Femur (tissue), 1 donor: ENCODE measurements at regions not wholly inside any gene's neighbourhood (a gene's known extent, or its start where the extent isn't known, plus 50 kb on each side); places are given as distances from the start of the nearest gene placed in this dataset.

Experiments
- DNase-seq: peaks from one replicate; pipeline ENCODE4 v3.0.0-alpha.2; 2017

DNA sequence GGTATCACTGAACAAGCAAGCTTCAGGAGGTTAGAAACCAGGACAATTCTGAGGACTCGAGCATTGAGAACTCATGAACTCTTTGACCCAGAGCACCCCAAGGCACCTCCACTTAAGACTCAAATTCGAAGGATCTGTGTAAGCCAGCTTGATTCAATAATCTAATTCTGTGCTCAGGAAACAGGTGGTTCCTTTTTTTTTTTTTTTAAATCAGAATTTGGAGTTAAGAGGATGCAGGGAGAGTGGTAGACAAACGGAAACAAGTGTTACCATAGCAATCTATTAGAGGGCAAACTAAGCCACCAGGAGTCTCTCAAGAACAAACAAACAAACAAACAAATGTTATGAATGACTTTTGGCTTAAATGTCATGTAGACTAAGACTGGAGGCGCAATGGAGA, 53.8 kb upstream of the DPH5 start:
- DNase-seq, result no peak

DNA sequence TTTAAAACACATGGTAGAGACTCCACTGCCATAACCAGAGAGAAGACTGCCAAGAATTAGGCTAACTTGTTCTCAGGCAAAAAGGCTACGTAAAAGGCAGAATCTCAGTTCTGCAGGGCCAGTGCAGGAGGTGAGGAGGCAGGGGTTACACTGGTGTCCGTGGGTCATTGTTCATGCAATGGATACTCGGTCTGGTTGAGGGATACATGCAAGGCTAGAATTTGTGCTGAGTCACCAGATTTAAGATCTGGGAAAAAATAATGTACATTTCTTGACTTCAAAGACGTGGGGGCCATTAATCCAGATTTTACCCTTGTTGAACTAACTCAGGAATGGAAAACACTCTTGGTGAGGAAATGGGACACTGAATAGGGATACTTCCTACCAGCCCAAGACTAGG, 52.3 kb upstream of the DPH5 start:
- DNase-seq, result no peak

DNA sequence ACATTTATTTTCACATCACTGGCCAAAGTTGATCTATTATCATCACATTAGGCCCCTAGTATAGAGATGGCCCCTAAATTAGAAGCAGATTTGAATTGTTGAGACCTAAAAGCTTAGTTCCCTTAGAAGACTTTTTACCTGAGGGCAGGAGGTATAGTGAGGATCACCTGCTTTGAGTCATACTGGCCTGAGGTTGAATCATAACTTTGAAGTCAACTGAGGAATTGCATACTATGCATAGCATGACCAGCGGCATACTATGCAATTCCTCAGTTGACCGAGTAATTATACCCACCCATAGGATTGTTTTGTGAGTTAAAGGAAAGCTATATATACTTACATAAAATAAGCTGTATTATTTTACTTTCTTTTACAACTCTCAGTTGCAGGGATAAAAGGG, 50.3 kb upstream of the DPH5 start:
- no peak for DNase-seq
